Sigmoid colon (tissue), 4 donors: ENCODE measurements at regions not wholly inside any gene's neighbourhood (a gene's known extent, or its start where the extent isn't known, plus 50 kb on each side); places are given as distances from the start of the nearest gene placed in this dataset.

Experiments
- EP300 ChIP-seq, 4 donors: sonication (generic); formaldehyde crosslinking; IDR thresholded peaks; one replicate each; pipeline ENCODE4 v1.6.1; 2017; ENCODE audit warnings: antibody characterized with exemption in 4 of 4
- POLR2A ChIP-seq, 2 donors: fragments of 450-650 bp; IDR thresholded peaks; one replicate each; pipeline ENCODE4 v1.6.1; 2016; ENCODE audit warnings: antibody characterized with exemption in 2 of 2, mild to moderate bottlenecking in 2 of 2, moderate library complexity in 2 of 2
- POLR2AphosphoS5 ChIP-seq, 4 donors: sonication (generic); formaldehyde crosslinking; IDR thresholded peaks; one replicate each; pipeline ENCODE4 v1.6.1; 2017; ENCODE audit warnings: antibody characterized with exemption in 4 of 4
- TF ChIP-seq, protein P1 (sequence below), 4 experiments: fragments of 450-650 bp in 3 of 4; fragments of 200-600 bp in 1 of 4; IDR thresholded peaks; one replicate each; pipeline ENCODE4 v1.5.1; 2016 to 2019; ENCODE audit warnings: antibody characterized with exemption in 4 of 4, mild to moderate bottlenecking in 3 of 4, moderate library complexity in 2 of 4

DNA sequence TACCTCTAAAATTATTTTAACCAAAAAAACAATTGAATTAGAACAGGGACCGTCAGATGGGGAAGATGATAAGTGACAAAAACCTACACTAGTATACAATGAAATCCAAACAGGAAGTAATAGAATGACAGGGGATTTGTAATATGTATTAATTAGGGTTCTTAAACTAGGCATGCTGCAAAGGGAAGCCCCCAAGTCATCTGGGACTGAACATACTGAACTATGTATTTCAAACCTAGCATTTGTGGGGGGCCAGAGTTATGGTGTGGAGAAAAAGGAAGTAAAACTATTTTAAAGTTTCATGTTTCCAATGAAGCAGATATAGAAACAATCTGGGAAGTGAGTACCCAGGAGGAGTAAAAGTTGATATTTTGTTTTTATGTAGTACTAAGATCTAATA lies 133.2 kb upstream of the HS3ST3A1 start:
- TF ChIP-seq POLR2A (IDR thresholded peaks at IDR 0.05) (no peak), POLR2AphosphoS5 (IDR thresholded peaks at IDR 0.05) (no peak), EP300 (IDR thresholded peaks at IDR 0.05) (no peak)
- TF ChIP-seq, protein P1, sequence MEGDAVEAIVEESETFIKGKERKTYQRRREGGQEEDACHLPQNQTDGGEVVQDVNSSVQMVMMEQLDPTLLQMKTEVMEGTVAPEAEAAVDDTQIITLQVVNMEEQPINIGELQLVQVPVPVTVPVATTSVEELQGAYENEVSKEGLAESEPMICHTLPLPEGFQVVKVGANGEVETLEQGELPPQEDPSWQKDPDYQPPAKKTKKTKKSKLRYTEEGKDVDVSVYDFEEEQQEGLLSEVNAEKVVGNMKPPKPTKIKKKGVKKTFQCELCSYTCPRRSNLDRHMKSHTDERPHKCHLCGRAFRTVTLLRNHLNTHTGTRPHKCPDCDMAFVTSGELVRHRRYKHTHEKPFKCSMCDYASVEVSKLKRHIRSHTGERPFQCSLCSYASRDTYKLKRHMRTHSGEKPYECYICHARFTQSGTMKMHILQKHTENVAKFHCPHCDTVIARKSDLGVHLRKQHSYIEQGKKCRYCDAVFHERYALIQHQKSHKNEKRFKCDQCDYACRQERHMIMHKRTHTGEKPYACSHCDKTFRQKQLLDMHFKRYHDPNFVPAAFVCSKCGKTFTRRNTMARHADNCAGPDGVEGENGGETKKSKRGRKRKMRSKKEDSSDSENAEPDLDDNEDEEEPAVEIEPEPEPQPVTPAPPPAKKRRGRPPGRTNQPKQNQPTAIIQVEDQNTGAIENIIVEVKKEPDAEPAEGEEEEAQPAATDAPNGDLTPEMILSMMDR (IDR thresholded peaks at IDR 0.05): no peak
